GM18909 (cell line): ENCODE measurements at regions not wholly inside any gene's neighbourhood (a gene's known extent, or its start where the extent isn't known, plus 50 kb on each side); places are given as distances from the start of the nearest gene placed in this dataset.

Source experiments
- ATAC-seq: cut with Tn5 transposase; IDR thresholded peaks from one replicate; pipeline ENCODE4 v1.9.1; 2021; ENCODE audit warnings: mild to moderate bottlenecking; ENCODE audit not compliant: unreplicated experiment, poor library complexity

GRCh38 chrX:39755143-39756032, 342.4 kb downstream of the BCOR start:
- ATAC-seq, result no peak

GRCh38 chrX:39756086-39756883, 341.5 kb downstream of the BCOR start:
- ATAC-seq, result no peak

GRCh38 chrX:39757971-39758370, 339.8 kb downstream of the BCOR start:
- ATAC-seq, result no peak

GRCh38 chrX:39758791-39759525, 338.8 kb downstream of the BCOR start:
- no peak for ATAC-seq

GRCh38 chrX:39759526-39760224, 338.1 kb downstream of the BCOR start:
- no peak for ATAC-seq

- ATAC-seq, result no peak
These were observed 336.8 kb downstream of the BCOR start for GRCh38 chrX:39760930-39761329.

- no peak for ATAC-seq
These were observed 335.4 kb downstream of the BCOR start for GRCh38 chrX:39762266-39762841.

- ATAC-seq, result no peak
These were observed 333.3 kb downstream of the BCOR start for GRCh38 chrX:39764441-39764914.

- no peak for ATAC-seq
These were observed 332.4 kb downstream of the BCOR start for GRCh38 chrX:39765327-39765726.

GRCh38 chrX:39766085-39766726, 331.6 kb downstream of the BCOR start:
- ATAC-seq, result no peak

- ATAC-seq, result no peak
These were observed 330.9 kb downstream of the BCOR start for GRCh38 chrX:39766855-39767254.

GRCh38 chrX:39767446-39767845, 330.3 kb downstream of the BCOR start:
- ATAC-seq, result no peak

GRCh38 chrX:39769748-39770147, 328.0 kb downstream of the BCOR start:
- no peak for ATAC-seq

- ATAC-seq, result no peak
These were observed 326.7 kb downstream of the BCOR start for GRCh38 chrX:39771089-39771488.

GRCh38 chrX:39772057-39772832, 325.5 kb downstream of the BCOR start:
- ATAC-seq, result no peak

GRCh38 chrX:39773150-39773549, 324.6 kb downstream of the BCOR start:
- no peak for ATAC-seq

- no peak for ATAC-seq
These were observed 323.6 kb downstream of the BCOR start for GRCh38 chrX:39773923-39774773.
